ENCODE measurements at regions not wholly inside any gene's neighbourhood (a gene's known extent, or its start where the extent isn't known, plus 50 kb on each side); places are given as distances from the start of the nearest gene placed in this dataset.

DNA sequence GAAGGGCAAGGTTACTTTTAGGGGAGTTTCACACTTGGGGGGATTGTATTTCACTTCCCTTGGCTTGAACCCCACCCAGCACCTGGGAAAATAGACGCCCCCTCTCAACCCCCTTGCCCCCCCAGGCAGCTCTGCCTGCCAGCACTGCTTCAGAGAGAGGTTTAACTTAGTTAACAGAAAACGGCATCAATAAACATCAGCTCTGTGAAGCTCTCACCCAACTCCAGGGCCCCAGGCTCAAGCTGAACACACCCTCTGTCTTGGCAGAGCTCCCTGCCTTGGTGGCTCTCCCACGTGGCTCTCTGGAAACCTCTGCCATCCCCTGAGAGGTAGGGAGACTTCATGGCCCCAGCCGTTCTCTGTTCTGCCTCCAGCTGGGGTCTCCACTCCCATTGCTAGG lies 244.1 kb downstream of the ACKR3 start:
- no peak overlapping the region for H3K4me3 ChIP-seq (replicated peaks in 1 of 4; ENCODE audit: control extremely low read depth in 1 of 4, insufficient read depth in 1 of 4, low read depth in 3 of 4, low read length in 4 of 4)
- H3K36me3 ChIP-seq (ENCODE audit: control insufficient read depth, insufficient read depth, low read length), result no peaks in the 10 kb centered on the region
- no peak overlapping the region for H3K9ac ChIP-seq (ENCODE audit: insufficient read depth, low read length)
- H2AFZ ChIP-seq (ENCODE audit: low read length), result no peak overlapping the region
- TF ChIP-seq, protein P1, sequence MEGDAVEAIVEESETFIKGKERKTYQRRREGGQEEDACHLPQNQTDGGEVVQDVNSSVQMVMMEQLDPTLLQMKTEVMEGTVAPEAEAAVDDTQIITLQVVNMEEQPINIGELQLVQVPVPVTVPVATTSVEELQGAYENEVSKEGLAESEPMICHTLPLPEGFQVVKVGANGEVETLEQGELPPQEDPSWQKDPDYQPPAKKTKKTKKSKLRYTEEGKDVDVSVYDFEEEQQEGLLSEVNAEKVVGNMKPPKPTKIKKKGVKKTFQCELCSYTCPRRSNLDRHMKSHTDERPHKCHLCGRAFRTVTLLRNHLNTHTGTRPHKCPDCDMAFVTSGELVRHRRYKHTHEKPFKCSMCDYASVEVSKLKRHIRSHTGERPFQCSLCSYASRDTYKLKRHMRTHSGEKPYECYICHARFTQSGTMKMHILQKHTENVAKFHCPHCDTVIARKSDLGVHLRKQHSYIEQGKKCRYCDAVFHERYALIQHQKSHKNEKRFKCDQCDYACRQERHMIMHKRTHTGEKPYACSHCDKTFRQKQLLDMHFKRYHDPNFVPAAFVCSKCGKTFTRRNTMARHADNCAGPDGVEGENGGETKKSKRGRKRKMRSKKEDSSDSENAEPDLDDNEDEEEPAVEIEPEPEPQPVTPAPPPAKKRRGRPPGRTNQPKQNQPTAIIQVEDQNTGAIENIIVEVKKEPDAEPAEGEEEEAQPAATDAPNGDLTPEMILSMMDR (conservative IDR thresholded peaks at IDR 0.05 in 1 of 2, IDR thresholded peaks at IDR 0.05 in 1 of 2; ENCODE audit: low read depth in 1 of 2, low read length in 2 of 2), result no peak
- no peak for TF ChIP-seq EZH2 (IDR thresholded peaks at IDR 0.05; ENCODE audit: low read length, missing control alignments)
- DNase-seq (ENCODE audit: low read depth in 2 of 2), result no peak
- H4K20me1 ChIP-seq (ENCODE audit: control insufficient read depth, extremely low read depth, insufficient read depth, low read length), result no peaks in the 10 kb centered on the region
- no peaks in the 10 kb centered on the region for H3K79me2 ChIP-seq (ENCODE audit: control insufficient read depth, insufficient read depth, low read length)
- no peak overlapping the region for H3K27ac ChIP-seq (ENCODE audit: insufficient read depth, low read length)
- H3K4me2 ChIP-seq (ENCODE audit: extremely low read depth, insufficient read depth, low read length), result no peak overlapping the region
- H3K4me1 ChIP-seq (ENCODE audit: control insufficient read depth, extremely low read depth, insufficient read depth, low read length), result no peaks in the 10 kb centered on the region
- H3K9me3 ChIP-seq (ENCODE audit: control insufficient read depth, insufficient read depth, low read depth, low read length), result no peaks in the 10 kb centered on the region
- H3K27me3 ChIP-seq (ENCODE audit: control insufficient read depth, insufficient read depth, low read length), result no peaks in the 10 kb centered on the region

GRCh38 chr2:236814593-236814992 lies 245.0 kb downstream of the ACKR3 start:
- Histone ChIP-seq H3K27ac (ENCODE audit: insufficient read depth, low read length) (no peak overlapping the region), H3K79me2 (ENCODE audit: control insufficient read depth, insufficient read depth, low read length) (no peaks in the 10 kb centered on the region), H3K9me3 (ENCODE audit: control insufficient read depth, insufficient read depth, low read depth, low read length) (no peaks in the 10 kb centered on the region), H3K27me3 (ENCODE audit: control insufficient read depth, insufficient read depth, low read length) (no peaks in the 10 kb centered on the region), H3K36me3 (ENCODE audit: control insufficient read depth, insufficient read depth, low read length) (no peaks in the 10 kb centered on the region), H3K4me3 (replicated peaks in 1 of 4; ENCODE audit: control extremely low read depth in 1 of 4, insufficient read depth in 1 of 4, low read depth in 3 of 4, low read length in 4 of 4) (no peak overlapping the region), H4K20me1 (ENCODE audit: control insufficient read depth, extremely low read depth, insufficient read depth, low read length) (no peaks in the 10 kb centered on the region), H2AFZ (ENCODE audit: low read length) (no peak overlapping the region), H3K4me2 (ENCODE audit: extremely low read depth, insufficient read depth, low read length) (no peak overlapping the region), H3K4me1 (ENCODE audit: control insufficient read depth, extremely low read depth, insufficient read depth, low read length) (no peaks in the 10 kb centered on the region), H3K9ac (ENCODE audit: insufficient read depth, low read length) (no peak overlapping the region)
- DNase-seq (ENCODE audit: low read depth in 2 of 2), result no peak
- TF ChIP-seq, protein P1 (conservative IDR thresholded peaks at IDR 0.05 in 1 of 2, IDR thresholded peaks at IDR 0.05 in 1 of 2; ENCODE audit: low read depth in 1 of 2, low read length in 2 of 2), result no peak
- TF ChIP-seq EZH2 (IDR thresholded peaks at IDR 0.05; ENCODE audit: low read length, missing control alignments), result no peak

DNA sequence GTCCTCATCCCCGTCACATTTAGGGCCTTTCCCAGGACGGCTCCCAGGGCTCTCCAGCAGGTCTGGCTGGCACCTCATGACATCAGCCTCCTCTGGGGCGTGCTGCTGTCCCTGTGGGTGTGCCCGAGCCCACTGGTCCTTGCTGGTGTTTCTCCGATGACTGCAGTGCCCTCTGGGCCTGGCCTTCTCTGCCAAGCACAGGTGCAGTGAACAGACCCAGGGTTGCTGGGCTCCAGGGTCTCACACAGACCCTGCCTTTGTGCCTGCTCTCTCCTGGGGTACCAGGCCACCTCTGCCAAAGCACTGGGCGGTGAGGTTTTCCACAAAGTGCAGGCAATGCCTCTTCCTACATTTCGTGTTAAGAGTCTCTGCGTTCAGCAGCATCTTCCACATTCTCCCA lies 246.1 kb downstream of the ACKR3 start:
- Histone ChIP-seq H3K4me3 (replicated peaks in 1 of 4; ENCODE audit: control extremely low read depth in 1 of 4, insufficient read depth in 1 of 4, low read depth in 3 of 4, low read length in 4 of 4) (no peak overlapping the region), H2AFZ (ENCODE audit: low read length) (no peak overlapping the region), H3K9me3 (ENCODE audit: control insufficient read depth, insufficient read depth, low read depth, low read length) (no peaks in the 10 kb centered on the region), H3K9ac (ENCODE audit: insufficient read depth, low read length) (no peak overlapping the region), H3K4me1 (ENCODE audit: control insufficient read depth, extremely low read depth, insufficient read depth, low read length) (no peaks in the 10 kb centered on the region), H4K20me1 (ENCODE audit: control insufficient read depth, extremely low read depth, insufficient read depth, low read length) (no peaks in the 10 kb centered on the region), H3K79me2 (ENCODE audit: control insufficient read depth, insufficient read depth, low read length) (no peaks in the 10 kb centered on the region), H3K27me3 (ENCODE audit: control insufficient read depth, insufficient read depth, low read length) (no peaks in the 10 kb centered on the region), H3K36me3 (ENCODE audit: control insufficient read depth, insufficient read depth, low read length) (no peaks in the 10 kb centered on the region), H3K4me2 (ENCODE audit: extremely low read depth, insufficient read depth, low read length) (no peak overlapping the region), H3K27ac (ENCODE audit: insufficient read depth, low read length) (no peak overlapping the region)
- DNase-seq (ENCODE audit: low read depth in 2 of 2), result no peak
- TF ChIP-seq EZH2 (IDR thresholded peaks at IDR 0.05; ENCODE audit: low read length, missing control alignments), result no peak
- TF ChIP-seq, protein P1 (conservative IDR thresholded peaks at IDR 0.05 in 1 of 2, IDR thresholded peaks at IDR 0.05 in 1 of 2; ENCODE audit: low read depth in 1 of 2, low read length in 2 of 2), result no peak

Measured in fibroblast of lung (primary cell).